ENCODE measurements at regions not wholly inside any gene's neighbourhood (a gene's known extent, or its start where the extent isn't known, plus 50 kb on each side); places are given as distances from the start of the nearest gene placed in this dataset.

DNA sequence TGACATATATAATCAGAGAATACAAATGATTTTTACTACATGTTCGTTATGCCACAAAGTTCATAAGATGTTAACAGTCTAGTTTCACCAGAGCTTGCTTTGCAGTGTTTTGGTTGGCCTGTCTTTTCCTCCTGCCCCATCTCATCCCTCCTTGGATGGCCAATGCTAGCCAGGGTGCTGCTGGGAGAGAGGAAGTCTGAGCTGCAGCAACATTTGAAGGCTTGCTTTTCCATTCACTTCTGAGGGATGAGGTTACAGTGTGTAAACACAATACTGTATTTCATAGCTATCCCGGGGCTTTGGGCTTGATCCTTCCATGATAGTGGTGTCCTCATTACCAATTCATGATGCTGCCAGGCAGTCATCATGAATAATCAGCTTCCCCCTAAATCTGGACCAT, 170.5 kb downstream of the RAB11FIP2 start:
- TF ChIP-seq CTCF (conservative IDR thresholded peaks at IDR 0.05; ENCODE audit: low read depth in 2 of 2): no peak
- no peak for TF ChIP-seq EZH2 (IDR thresholded peaks at IDR 0.05; ENCODE audit: low read depth, unreplicated experiment)
- no peak for TF ChIP-seq EZH2phosphoT487 (IDR thresholded peaks at IDR 0.05; ENCODE audit: unreplicated experiment)
- no peak for TF ChIP-seq POLR2AphosphoS5 (IDR thresholded peaks at IDR 0.05; ENCODE audit: low read depth)
- no peak for TF ChIP-seq ZNF462 (CRISPR knock-in tag; IDR thresholded peaks at IDR 0.05)
- TF ChIP-seq JUNB (IDR thresholded peaks at IDR 0.05; ENCODE audit: unreplicated experiment): no peak
- TF ChIP-seq CREB1 (CRISPR knock-in tag; IDR thresholded peaks at IDR 0.05; ENCODE audit: low read depth): no peak

Measured in GM23338 (cell line).